Stimulated activated memory B cell treated with anti-CD40 and anti-IgM and Interleukin-4, amounts not matched to agents 10 μg/mL and 1 μg/mL and 100 μg/mL, for 72 hours (primary cell): ENCODE measurements at regions not wholly inside any gene's neighbourhood (a gene's known extent, or its start where the extent isn't known, plus 50 kb on each side); places are given as distances from the start of the nearest gene placed in this dataset.
"Not testable (repeated sequence)": the region's sequence is repeated elsewhere in the genome, so short reads cannot be mapped to it uniquely, and the experiment has no call there.

ENCODE experiments used
- ATAC-seq: fragments of 150-1000 bp; cut with Tn5 transposase; 2 replicates; pipeline ENCODE4 v1.10.0; 2021
- H3K27ac Mint-ChIP-seq: one replicate; pipeline ENCODE4 v1.8.0; 2022; ENCODE audit warnings: mild to moderate bottlenecking, mixed read lengths
- H3K27me3 Mint-ChIP-seq: one replicate; pipeline ENCODE4 v1.8.0; 2022; ENCODE audit warnings: mixed read lengths
- H3K36me3 Mint-ChIP-seq: one replicate; pipeline ENCODE4 v1.8.0; 2022; ENCODE audit warnings: mixed read lengths
- H3K4me1 Mint-ChIP-seq: one replicate; pipeline ENCODE4 v1.8.0; 2022; ENCODE audit warnings: mixed read lengths
- H3K4me3 Mint-ChIP-seq: one replicate; pipeline ENCODE4 v1.8.0; 2022; ENCODE audit warnings: mild to moderate bottlenecking, moderate library complexity, mixed read lengths
- H3K9me3 Mint-ChIP-seq: one replicate; pipeline ENCODE4 v1.8.0; 2022; ENCODE audit warnings: mixed read lengths

DNA sequence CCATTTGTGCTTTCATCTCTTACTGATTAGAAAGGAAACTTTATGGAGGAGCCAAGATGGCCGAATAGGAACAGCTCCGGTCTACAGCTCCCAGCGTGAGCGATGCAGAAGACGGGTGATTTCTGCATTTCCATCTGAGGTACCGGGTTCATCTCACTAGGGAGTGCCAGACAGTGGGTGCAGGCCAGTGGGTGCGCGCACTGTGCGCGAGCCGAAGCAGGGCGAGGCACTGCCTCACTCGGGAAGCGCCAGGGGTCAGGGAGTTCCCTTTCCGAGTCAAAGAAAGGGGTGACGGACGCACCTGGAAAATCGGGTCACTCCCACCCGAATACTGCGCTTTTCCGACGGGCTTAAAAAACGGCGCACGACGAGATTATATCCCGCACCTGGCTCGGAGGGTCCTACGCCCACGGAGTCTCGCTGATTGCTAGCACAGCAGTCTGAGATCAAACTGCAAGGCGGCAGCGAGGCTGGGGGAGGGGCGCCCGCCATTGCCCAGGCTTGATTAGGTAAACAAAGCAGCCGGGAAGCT lies 63.5 kb upstream of the SH3GL3 start:
- not testable (repeated sequence) for H3K9me3 Mint-ChIP-seq, H3K4me1 Mint-ChIP-seq, ATAC-seq, H3K36me3 Mint-ChIP-seq, H3K27ac Mint-ChIP-seq, H3K4me3 Mint-ChIP-seq
- peaks cover 21% of the 10 kb centered on the region for H3K27me3 Mint-ChIP-seq

GRCh38 chr15:83396101-83396500 lies 51.0 kb upstream of the SH3GL3 start:
- Mint-ChIP-seq H3K4me1 (no peaks in the 10 kb centered on the region), H3K27ac (no peak overlapping the region), H3K27me3 (peaks cover 19% of the 10 kb centered on the region), H3K4me3 (no peak overlapping the region), H3K36me3 (no peaks in the 10 kb centered on the region), H3K9me3 (peaks cover 3% of the 10 kb centered on the region)
- no peak for ATAC-seq
